ENCODE measurements at regions not wholly inside any gene's neighbourhood (a gene's known extent, or its start where the extent isn't known, plus 50 kb on each side); places are given as distances from the start of the nearest gene placed in this dataset.

DNA sequence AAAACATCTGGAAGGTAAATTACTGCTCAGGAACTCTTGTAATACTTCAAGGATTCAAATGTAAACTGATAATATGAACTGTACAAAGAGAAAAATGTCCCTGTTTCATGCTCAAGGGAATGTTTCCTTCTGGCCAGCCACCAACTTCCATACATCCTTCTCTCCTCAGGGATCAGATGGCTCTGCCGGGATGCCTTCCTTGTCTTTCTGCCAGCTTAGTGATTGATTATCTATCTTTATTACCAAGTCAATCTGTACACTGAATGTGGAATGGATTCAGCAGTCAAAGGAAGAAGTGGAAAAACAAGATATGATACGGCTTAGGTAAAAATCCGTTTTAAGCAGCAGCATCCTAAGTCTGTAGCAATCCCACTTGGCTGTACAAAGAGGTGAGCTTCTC, 178.3 kb downstream of the PTN start:
- ChIA-PET POLR2A (no interaction called here), CTCF (no interaction called here), RAD21 (ENCODE audit: low non-redundant PET in 1 of 2, low total read pairs in 2 of 2, uncharacterized antibody in 2 of 2, unreplicated experiment in 2 of 2) (no interaction called here)
- H3K4me3 ChIP-seq (replicated peaks in 1 of 2; ENCODE audit: low read depth in 1 of 2, low read length in 2 of 2), result no peak overlapping the region
- H3K4me1 ChIP-seq (ENCODE audit: control insufficient read depth in 1 of 2, insufficient read depth in 2 of 2, low read length in 2 of 2), result no peaks in the 10 kb centered on the region
- intact Hi-C loops (cut with micrococcal nuclease), result no loop called here
- H3K9ac ChIP-seq (ENCODE audit: low read length), result no peak overlapping the region
- DNase-seq (ENCODE audit: low read depth, low spot score) (no peak), ATAC-seq (no peak)
- no peaks in the 10 kb centered on the region for H3K27me3 ChIP-seq (ENCODE audit: insufficient read depth, low read length)
- H3K27ac ChIP-seq (ENCODE audit: low read depth, low read length), result no peak overlapping the region
- no peaks in the 10 kb centered on the region for H3K79me2 ChIP-seq (ENCODE audit: insufficient read depth, low read length)
- BruUV-seq (replicated peaks), result no TSS peak
- no peak overlapping the region for H3K4me2 ChIP-seq (ENCODE audit: low read length)
- no peak overlapping the region for H2AFZ ChIP-seq (ENCODE audit: low read depth, low read length, poor library complexity, severe bottlenecking)
- H3K36me3 ChIP-seq (ENCODE audit: control insufficient read depth in 1 of 2, insufficient read depth in 2 of 2, low read length in 2 of 2), result no peaks in the 10 kb centered on the region
- TF ChIP-seq, protein P1, sequence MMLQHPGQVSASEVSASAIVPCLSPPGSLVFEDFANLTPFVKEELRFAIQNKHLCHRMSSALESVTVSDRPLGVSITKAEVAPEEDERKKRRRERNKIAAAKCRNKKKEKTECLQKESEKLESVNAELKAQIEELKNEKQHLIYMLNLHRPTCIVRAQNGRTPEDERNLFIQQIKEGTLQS (IDR thresholded peaks at IDR 0.05), result no peak
- no peaks in the 10 kb centered on the region for H3K9me2 ChIP-seq (ENCODE audit: insufficient read depth)
- no peaks in the 10 kb centered on the region for H4K20me1 ChIP-seq (ENCODE audit: insufficient read depth)
- peaks cover 3 to 17% of the 10 kb centered on the region in 2 experiments; a peak in 2 of 4 replicates for H3K9me3 ChIP-seq (ENCODE audit: control insufficient read depth in 1 of 2, insufficient read depth in 1 of 2, low read depth in 1 of 2, low read length in 2 of 2)

DNA sequence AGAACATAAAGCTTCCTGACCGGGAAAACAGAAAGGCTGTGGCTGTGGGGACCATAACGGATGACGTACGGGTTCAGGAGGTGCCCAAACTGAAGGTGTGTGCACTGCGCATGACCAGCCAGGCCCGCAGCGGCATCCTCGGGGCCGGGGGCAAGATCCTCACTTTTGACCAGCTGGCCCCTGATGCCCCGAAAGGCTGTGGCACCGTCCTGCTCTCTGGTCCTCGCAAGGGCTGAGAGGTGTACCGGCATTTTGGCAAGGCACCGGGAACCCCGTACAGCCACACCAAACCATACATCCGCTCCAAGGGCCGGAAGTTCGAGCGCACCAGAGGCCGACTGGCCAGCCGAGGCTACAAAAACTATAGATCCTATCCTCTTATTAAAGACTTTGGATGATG, 179.3 kb downstream of the PTN start:
- ATAC-seq (no peak), DNase-seq (ENCODE audit: low read depth, low spot score) (no peak)
- Histone ChIP-seq H3K4me2 (ENCODE audit: low read length) (no peak overlapping the region), H3K9me2 (ENCODE audit: insufficient read depth) (no peaks in the 10 kb centered on the region), H3K27ac (ENCODE audit: low read depth, low read length) (no peak overlapping the region), H3K4me1 (ENCODE audit: control insufficient read depth in 1 of 2, insufficient read depth in 2 of 2, low read length in 2 of 2) (no peaks in the 10 kb centered on the region), H3K27me3 (ENCODE audit: insufficient read depth, low read length) (no peaks in the 10 kb centered on the region), H3K9ac (ENCODE audit: low read length) (no peak overlapping the region), H2AFZ (ENCODE audit: low read depth, low read length, poor library complexity, severe bottlenecking) (no peak overlapping the region), H3K4me3 (replicated peaks in 1 of 2; ENCODE audit: low read depth in 1 of 2, low read length in 2 of 2) (no peak overlapping the region), H3K36me3 (ENCODE audit: control insufficient read depth in 1 of 2, insufficient read depth in 2 of 2, low read length in 2 of 2) (no peaks in the 10 kb centered on the region), H3K79me2 (ENCODE audit: insufficient read depth, low read length) (no peaks in the 10 kb centered on the region), H3K9me3 (ENCODE audit: control insufficient read depth in 1 of 2, insufficient read depth in 1 of 2, low read depth in 1 of 2, low read length in 2 of 2) (peaks cover 3 to 11% of the 10 kb centered on the region in 2 experiments; a peak in 2 of 4 replicates), H4K20me1 (ENCODE audit: insufficient read depth) (no peaks in the 10 kb centered on the region; the same call in 1 of the 2 replicates)
- intact Hi-C loops (cut with micrococcal nuclease), result no loop called here
- ChIA-PET POLR2A (no interaction called here), RAD21 (ENCODE audit: low non-redundant PET in 1 of 2, low total read pairs in 2 of 2, uncharacterized antibody in 2 of 2, unreplicated experiment in 2 of 2) (no interaction called here), CTCF (no interaction called here)
- TF ChIP-seq EZH2phosphoT487 (IDR thresholded peaks at IDR 0.05; ENCODE audit: borderline replicate concordance), result no peak
- TF ChIP-seq, protein P2, sequence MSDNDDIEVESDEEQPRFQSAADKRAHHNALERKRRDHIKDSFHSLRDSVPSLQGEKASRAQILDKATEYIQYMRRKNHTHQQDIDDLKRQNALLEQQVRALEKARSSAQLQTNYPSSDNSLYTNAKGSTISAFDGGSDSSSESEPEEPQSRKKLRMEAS (IDR thresholded peaks at IDR 0.05), result no peak
- no peak for TF ChIP-seq ZFX (IDR thresholded peaks at IDR 0.05)
- TF ChIP-seq SRF (IDR thresholded peaks at IDR 0.05; ENCODE audit: low read depth), result no peak
- no peak for TF ChIP-seq SIN3A (IDR thresholded peaks at IDR 0.05; ENCODE audit: low read depth)
- TF ChIP-seq YY1 (IDR thresholded peaks at IDR 0.05; ENCODE audit: extremely low read depth, insufficient replicate concordance, low read depth, low read length), result no peak
- TF ChIP-seq, protein P3, sequence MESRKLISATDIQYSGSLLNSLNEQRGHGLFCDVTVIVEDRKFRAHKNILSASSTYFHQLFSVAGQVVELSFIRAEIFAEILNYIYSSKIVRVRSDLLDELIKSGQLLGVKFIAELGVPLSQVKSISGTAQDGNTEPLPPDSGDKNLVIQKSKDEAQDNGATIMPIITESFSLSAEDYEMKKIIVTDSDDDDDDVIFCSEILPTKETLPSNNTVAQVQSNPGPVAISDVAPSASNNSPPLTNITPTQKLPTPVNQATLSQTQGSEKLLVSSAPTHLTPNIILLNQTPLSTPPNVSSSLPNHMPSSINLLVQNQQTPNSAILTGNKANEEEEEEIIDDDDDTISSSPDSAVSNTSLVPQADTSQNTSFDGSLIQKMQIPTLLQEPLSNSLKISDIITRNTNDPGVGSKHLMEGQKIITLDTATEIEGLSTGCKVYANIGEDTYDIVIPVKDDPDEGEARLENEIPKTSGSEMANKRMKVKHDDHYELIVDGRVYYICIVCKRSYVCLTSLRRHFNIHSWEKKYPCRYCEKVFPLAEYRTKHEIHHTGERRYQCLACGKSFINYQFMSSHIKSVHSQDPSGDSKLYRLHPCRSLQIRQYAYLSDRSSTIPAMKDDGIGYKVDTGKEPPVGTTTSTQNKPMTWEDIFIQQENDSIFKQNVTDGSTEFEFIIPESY (IDR thresholded peaks at IDR 0.05; ENCODE audit: extremely low read depth, insufficient replicate concordance, low read length), result no peak
- no peak for TF ChIP-seq TCF7L2 (IDR thresholded peaks at IDR 0.05; ENCODE audit: borderline replicate concordance, extremely low read depth, insufficient read depth, insufficient read length)
- BruUV-seq (replicated peaks), result no TSS peak
